SKM-1 (cell line): ENCODE measurements at regions not wholly inside any gene's neighbourhood (a gene's known extent, or its start where the extent isn't known, plus 50 kb on each side); places are given as distances from the start of the nearest gene placed in this dataset.

Experiments used
- DNase-seq: peaks from one replicate; lab custom pipeline; 2025; ENCODE audit not compliant: unreplicated experiment; lab: John Stamatoyannopoulos, UW

DNA sequence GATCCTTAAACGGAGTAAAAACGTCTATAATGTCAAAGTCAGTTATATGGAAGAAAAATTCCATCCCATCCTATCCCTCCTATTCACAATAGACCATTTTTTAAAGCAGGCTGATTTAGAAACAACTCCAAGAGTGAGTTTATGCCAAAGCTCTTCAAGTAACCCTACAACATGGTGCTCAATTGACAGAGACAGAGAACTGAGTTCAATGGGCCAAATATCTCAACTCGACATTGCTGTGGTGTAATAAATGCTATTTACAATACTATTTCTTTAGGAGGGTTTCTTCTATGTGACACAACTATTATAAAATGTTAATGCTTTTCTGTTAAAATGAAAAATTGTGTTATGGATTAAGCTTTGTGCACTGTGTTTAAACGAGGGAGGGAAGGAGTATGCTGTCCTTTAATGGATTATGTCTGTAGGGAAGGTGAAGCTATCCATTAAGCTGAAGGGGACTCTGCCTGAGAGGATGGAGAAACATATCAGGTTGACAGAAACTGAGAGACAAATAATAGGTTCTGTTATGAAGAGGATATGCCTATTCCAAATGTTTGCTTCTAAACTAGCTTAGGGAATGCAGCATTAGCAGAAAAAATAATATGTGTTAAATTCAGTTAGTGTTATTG is 362.5 kb upstream of the CHRM3 start:
- DNase-seq = no peak

DNA sequence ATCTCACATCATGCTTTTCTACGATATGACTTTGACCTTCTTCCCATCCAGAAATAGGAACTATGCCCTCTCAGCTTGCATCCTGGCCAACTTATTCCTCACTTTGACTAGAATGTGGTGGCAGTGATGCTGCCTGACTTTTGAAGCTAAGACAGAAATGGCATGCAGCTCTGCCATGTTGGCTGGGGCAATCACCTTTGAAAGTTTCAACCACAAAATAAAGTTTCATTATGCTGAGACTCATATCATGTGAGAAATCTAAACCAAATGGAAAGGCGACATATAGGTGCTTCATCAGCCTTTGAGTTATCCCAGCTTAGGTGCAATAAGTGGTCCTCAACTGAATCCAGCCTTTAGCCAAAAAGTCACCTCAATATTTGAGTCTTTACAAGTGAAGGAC is 370.0 kb upstream of the CHRM3 start:
- no peak for DNase-seq

DNA sequence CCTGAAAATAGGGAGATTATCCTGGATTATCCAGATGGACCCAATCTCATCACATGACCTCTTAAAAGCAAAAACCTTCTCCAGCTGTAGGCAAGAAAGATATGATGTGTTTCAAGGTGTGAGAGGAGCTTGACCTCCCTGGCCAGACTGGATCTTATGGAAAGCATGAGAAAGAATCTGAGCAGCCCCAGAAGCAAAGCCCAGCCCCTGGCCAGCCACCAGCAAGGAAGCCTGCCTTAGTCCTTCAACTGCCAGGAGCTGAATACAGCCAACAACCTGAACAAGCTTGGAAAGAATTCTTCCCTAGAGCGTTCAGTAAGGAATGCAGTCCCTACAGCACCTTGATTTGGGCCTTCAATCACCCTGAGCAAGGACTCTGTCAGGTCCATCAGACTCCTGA is 375.0 kb upstream of the CHRM3 start:
- DNase-seq = no peak

DNA sequence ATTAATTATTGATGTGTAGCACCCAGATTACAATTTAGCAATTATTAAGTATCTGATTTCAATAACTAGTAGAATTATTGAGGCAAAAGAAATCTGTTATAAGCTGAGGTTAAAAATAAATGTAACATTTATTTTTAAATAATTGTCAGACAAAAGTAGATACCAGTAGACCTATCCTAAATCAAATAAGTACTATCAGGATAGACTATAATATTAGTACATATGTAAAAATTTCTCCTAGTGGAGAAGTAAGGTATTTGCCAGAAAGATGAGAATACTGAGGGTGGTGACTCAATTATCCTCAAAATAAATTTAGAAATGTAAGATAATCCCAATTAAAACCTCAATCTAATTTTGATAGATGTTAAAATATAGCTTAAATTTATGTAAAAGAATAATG is 377.8 kb upstream of the CHRM3 start:
- no peak for DNase-seq

DNA sequence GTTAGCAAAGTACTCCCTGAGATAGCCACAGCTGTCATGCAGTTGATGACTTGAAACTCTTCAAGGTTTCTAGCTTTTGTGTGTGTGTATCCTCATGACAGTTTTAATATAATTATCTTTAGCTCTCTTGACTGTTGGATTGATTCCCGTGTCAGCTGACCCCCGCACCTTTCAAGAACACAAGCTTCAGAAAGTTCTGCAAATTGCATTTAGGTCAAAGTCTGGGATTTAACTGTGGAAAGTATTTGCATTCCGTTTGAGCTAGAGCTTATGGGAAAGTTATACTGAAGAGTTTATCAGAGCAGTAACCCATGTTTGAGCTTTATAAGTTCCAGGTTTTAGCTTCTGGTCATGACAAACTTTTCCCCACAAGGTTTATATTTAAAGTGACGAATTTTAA is 380.1 kb upstream of the CHRM3 start:
- DNase-seq = no peak

DNA sequence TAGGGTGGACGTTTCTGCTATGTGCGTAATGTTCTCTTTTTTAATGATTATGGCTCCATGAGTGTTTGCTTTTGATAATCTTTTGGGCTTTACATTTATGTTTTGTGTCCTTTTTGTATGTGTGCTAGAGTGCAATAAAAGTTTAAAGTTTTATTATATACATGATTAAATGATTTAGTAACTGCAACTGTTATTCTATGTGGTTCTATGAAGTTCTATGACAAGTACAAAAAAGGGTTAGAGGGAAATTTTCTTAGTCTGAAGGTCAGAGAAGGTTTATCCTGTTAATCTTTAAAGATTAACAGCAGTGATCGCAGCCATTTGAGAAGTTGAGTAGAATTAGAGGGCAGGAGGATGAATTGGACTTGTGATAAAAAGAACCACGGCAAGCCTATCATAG is 386.4 kb upstream of the CHRM3 start:
- DNase-seq = no peak

DNA sequence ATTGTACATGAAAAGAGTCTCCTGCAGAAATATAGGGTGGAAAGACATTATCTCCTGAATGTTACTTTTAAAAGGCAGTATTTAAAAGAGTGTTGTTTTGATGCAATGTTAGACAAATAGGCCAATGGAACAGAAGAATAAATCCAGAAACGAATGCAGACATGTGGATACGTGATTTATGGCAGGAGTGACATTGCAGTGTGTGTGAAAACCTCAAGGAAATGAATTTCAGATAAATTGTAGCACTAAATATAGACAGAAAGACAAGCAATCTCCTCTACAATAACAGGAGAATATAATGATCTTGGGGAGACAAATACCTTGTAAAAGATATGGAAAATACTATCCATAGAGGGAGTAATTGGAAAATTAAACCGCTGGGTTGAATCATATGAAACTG is 387.8 kb upstream of the CHRM3 start:
- DNase-seq = no peak

DNA sequence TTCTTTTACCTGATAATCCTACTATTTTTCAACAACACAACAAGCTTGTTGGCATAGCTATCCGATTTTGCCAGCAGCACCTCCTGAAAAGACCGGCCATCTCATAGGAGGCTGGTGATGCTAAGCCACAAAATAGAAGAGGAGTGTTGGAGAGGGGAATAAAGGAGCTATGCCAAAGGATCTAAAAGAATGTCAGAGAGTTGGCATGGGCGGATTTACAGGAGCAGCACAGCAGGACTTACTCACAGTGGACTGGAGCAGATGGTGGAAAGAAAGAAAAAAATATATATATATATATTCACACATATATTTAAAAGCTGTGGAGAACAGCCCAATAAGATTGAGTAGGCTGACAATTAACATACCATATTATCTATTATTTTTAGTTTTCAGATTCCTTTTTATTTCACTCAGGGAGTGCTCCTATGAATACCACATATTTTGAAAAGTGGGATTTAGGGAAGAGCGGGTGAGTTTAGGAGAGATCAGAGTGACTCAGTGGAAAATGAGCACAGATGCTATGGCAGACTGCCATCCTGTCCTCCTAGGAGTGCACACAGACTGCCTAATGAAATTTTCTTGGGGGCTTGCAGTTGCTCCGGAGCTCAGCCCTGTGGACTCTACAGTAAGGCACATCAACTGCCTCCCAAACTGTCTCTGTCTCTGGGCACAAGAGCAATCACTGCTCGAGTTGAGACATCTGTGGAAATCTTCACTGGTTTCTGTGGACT is 394.4 kb upstream of the CHRM3 start:
- no peak for DNase-seq

DNA sequence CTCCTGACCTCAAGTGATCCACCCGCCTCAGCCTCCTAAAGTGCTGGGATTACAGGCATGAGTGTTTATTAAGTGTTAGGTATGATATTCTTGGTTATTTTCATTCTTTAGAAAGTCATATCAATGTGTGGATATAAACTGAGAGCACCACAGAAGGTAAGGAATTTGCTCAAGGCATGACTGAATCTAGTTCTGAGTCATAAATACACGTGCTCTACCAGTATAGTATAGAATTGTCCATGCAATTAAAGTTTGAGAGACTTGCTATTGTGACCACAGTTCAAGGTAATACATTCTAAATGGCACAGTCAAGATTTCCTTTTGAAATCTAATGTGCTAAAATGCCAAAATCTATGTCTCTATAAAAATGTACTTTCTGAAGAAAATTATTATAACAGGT is 401.1 kb upstream of the CHRM3 start:
- no peak for DNase-seq

DNA sequence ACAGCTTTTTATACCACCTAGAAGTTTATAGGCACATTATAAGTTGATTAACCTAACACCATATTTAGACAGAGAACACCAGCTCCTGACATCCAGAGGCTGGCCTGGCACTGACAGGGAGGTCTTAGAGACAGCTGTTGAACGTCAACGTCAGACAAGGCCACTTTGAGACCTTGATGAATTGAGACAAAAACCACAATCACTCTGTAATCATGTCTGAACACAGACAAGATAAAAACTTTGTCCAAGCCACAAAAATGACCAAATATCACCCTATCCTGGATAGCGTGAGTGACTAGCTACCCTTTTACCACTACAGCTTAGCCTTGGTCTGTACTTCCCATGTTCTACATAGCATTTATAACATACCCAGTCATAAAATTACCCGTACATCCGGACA is 403.6 kb upstream of the CHRM3 start:
- no peak for DNase-seq

DNA sequence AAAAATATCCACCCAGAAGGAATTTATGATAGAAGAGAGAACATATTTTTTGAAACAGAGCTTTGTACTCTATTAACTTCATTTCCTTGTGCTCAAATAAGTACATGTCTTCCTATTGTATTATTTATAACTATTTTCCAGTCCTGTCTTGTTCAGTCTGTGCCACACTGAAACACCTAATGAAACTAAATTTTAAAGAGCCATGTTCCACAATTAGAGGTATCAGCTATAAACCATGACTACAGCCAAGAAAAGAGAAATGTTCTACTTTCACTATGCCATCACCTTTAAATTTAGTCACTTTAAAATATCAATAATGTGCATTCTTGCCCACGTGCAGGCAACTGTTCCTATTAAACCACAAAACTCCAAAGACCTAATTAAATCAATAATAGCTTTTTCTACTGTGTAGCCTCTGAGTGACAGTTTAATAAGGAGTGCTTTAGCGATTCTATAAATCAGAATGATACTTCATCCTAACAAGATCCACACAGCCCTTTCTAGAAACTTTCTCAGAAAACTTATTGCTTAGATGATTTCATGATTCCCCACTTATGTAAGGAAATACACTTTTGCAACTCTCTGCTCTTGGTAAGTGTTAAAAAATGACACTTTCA is 404.9 kb upstream of the CHRM3 start:
- DNase-seq = no peak

DNA sequence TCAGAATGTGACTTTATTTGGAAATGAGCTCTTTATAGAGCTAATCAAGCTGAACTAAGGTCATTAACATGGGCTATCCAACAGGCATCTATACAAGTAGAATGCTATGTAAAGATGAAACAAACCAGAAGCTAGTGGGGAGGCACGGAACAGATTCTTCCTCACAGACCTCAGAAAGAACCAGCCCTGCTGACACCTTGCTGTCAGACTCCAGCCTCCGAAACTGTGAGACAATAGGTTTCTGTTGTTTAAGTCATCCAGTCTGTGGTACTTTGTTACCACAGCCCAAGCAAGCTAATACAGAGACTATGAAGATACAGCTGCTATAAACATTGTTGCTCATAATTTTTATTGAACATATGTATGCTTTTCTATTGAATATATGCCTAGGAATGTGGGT is 406.3 kb upstream of the CHRM3 start:
- no peak for DNase-seq

DNA sequence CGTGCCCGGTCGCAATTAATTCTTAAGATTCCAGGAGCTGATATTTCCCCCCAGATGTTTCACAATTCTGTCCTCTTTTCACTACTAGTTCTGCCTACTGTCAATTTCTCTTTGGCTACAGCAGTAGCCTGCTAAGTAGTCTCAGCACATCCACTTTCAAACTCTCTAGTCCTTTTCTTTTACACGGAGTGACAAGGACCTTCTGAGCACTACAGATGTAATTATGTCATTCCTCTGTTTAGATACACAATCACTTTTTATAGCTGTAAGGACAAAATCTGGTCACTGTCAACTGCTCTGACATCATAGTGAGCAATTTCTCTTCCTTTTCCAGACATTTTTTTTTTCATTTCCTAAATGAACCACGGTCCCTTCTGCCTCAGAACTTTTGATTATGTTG is 421.7 kb upstream of the CHRM3 start:
- DNase-seq = no peak

DNA sequence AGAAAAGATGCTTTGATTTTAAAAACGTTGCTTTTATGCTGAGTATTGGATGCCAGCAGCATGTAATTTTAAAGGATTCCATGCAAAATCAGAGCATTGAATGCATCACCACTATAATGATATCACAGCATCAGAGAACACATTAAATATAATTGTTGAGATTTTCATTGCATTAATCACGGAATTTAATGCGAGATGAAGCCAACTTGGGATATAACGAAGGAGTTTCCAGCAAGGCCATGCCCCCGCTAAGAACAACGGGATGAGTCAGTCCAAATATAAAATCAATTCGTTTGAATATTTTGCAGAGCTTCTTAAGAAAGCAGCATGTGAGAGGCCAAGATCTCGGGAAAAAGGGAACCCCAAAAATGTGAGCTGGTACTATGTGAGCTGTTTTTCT is 423.4 kb upstream of the CHRM3 start:
- DNase-seq = no peak

DNA sequence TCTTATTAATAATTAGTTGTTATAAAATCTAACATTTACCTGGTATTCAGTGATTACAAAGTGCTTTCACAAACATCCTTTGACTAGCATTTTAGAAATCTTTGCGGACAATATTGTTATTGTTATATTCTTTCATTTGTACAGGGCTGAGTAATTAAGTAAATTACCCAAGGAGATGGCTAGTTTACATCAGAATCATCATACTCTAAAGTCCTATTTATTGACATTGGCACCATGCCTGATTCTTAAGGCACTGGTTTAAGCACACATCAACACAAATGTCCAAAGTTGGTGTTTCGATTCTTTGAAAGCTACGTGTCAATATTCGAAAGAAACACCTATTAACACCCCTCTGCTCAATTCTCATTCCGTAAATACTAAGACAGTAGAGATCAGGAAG is 424.6 kb upstream of the CHRM3 start:
- DNase-seq = no peak

DNA sequence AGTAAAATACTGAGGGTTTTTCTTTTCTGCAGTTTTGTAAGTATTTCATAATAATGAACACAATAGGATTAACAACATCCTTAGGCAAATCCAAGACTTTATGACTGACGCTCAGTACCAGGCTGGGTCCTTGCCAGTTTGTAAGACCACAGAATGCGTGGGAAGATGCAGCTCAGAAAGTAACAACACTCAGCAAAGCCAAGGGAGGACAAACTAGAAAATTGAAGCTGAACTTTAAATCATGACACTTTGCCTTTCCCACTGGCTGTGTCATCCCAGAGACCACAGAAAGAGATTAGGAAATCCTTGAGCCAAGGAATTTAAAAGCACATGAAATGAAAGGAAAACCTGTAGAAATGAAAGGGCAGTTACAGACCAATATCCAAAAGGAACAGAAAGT is 426.3 kb upstream of the CHRM3 start:
- no peak for DNase-seq

DNA sequence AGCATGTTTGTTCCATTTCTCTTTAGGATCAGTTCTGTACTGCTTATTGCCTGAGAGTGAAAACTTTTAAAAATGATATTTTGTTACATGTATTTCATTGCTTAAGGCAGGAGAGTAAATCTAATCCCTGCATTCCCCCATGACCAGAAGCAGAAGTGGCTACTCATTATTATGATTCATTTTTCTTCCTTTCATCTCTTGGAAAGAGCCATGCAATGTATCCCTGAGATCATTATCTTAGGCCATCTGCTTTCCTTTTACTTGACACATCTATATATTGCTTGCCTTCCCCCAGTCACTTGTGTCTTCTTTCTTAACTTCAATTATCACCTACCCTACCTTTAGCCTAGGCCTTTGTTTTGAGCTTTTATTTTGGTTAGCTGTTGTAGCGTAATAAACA is 430.4 kb upstream of the CHRM3 start:
- DNase-seq = no peak

DNA sequence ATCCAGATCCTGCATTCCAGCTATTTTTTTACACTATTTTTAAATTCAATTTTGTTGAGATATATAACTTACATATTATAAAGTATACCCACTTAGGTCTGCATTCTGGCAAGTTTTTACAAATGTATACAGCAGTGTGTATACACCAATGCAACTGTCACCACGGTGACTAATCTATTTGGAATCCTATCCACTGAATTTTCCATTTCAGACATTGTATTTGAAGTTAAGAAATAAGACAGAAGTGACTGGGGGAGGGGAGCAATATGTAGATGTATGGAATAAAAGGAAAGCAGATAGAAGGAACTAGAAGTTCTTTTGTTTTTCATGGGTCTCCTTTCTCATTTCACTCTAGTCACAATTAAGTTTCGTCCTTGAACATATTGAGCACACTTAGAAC is 431.5 kb upstream of the CHRM3 start:
- no peak for DNase-seq

DNA sequence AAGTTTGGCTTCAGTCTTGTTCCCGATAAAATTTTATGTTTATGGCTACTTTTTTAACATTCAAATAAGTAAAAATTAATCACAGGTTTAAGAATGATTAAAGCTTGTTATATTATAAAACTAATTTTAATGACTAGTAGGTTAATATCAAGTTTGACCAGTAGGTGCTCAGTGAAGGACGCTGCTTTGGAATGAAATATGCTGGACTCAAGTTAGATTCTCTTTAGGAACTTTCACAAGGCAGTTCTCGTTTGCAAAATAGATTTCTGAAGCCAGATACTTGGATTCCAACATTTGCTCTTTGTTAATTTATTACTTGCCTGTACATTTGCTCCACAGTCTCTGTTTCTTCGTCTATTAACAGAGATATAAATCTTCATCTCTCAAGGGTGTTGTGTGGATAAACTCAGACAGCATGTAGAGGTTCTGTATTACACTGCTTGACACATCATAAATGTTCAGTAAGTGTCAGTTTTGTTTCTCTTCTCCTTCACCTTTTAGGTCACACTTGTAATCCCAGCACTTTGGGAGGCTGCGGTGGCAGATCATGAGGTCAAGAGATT is 432.8 kb upstream of the CHRM3 start:
- no peak for DNase-seq

DNA sequence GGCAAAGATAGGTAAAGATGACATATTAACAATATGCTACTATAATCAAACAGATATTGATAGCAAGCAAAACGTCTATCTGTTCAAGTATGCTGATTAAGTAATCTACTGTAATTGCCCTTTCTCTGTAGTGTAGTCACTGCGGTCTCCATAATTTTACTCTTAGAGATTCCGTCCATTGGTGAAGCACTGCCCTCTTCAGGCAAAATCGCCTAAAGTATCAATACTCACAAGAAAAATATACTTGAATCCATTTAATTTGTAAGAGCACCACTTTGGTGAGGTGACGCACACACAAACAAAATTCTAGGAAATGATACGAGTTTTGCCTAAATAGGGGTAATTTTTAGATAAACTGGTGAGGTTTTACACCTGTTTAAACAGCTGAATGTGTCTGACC is 434.6 kb upstream of the CHRM3 start:
- no peak for DNase-seq

DNA sequence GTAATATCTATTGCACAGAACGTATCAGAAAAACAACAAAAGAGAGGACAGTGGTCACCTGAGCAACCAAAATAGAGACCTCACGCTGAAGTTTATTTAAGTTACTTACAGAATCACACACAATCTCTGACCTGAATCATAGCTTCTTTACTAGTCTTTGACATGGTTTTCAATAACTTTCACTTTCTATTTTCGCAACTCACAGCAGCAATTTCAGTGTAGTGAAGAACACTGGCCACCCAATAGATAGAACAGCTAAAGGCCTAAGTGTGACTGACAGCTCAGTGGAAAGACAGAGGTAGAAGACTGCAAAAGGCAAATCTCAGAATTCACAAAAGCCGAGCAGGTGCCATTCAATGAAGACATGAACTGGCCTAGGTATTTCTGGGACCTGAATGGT is 435.6 kb upstream of the CHRM3 start:
- DNase-seq = no peak

DNA sequence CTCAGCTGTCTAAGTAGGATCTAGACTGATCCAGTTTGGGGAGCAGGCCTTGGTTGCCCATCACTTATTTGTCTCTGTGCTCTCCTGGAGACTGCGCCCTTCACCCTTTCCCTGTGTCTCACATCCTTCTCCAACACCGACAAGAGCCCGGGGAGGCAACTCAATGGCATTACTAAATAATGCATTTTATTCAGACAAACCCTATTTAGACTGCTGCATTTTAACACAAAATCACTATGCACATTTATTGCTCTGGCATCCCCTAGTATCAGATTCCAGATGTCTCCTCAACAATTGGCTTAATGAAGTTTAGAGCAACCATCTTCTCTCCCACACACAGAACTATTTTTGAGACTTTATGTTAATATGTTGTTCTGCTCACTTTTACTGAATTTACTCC is 436.4 kb upstream of the CHRM3 start:
- no peak for DNase-seq
